Fibroblast of lung (primary cell): ENCODE measurements at regions not wholly inside any gene's neighbourhood (a gene's known extent, or its start where the extent isn't known, plus 50 kb on each side); places are given as distances from the start of the nearest gene placed in this dataset.
"Not testable (repeated sequence)": the region's sequence is repeated elsewhere in the genome, so short reads cannot be mapped to it uniquely, and the experiment has no call there.

ENCODE experiments used
- DNase-seq, 2 donors: peaks; one replicate each; pipeline versions ENCODE4 v3.0.0 to v3.0.0-alpha.2; 2010; ENCODE audit warnings: low read depth in 2 of 2
- H2AFZ ChIP-seq: 2 replicates; pipeline ENCODE4 v1.5.1; 2012; ENCODE audit warnings: low read length, control low read depth, inconsistent platforms
- H3K27ac ChIP-seq: 2 replicates; pipeline ENCODE4 v1.5.1; 2011; ENCODE audit warnings: low read length, control low read depth; ENCODE audit not compliant: insufficient read depth
- H3K27me3 ChIP-seq: 2 replicates; pipeline ENCODE4 v1.5.1; 2011; ENCODE audit warnings: mild to moderate bottlenecking, low read length; ENCODE audit not compliant: control insufficient read depth, insufficient read depth
- H3K36me3 ChIP-seq: 2 replicates; pipeline ENCODE4 v1.5.1; 2011; ENCODE audit warnings: low read length; ENCODE audit not compliant: control insufficient read depth, insufficient read depth
- H3K4me1 ChIP-seq: 2 replicates; pipeline ENCODE4 v1.5.1; 2011; ENCODE audit warnings: low read length; ENCODE audit not compliant: control insufficient read depth, insufficient read depth; ENCODE audit errors: extremely low read depth
- H3K4me2 ChIP-seq: 2 replicates; pipeline ENCODE4 v1.5.1; 2011; ENCODE audit warnings: low read length, control low read depth; ENCODE audit not compliant: insufficient read depth; ENCODE audit errors: extremely low read depth
- H3K4me3 ChIP-seq, 4 experiments: fragments of 200-600 bp in 1 of 4; sonication (generic) in 1 of 4; replicated peaks in 1 of 4; 2 replicates each; pipeline ENCODE4 v1.5.1; 2011 to 2016; ENCODE audit warnings: low read length in 4 of 4, low read depth in 3 of 4, mild to moderate bottlenecking in 3 of 4, control low read depth in 2 of 4, inconsistent platforms in 1 of 4, mixed read lengths in 1 of 4; ENCODE audit not compliant: insufficient read depth in 1 of 4; ENCODE audit errors: control extremely low read depth in 1 of 4
- H3K79me2 ChIP-seq: 2 replicates; pipeline ENCODE4 v1.5.1; 2012; ENCODE audit warnings: mild to moderate bottlenecking, low read length, inconsistent platforms; ENCODE audit not compliant: control insufficient read depth, insufficient read depth
- H3K9ac ChIP-seq: 2 replicates; pipeline ENCODE4 v1.5.1; 2011; ENCODE audit warnings: mild to moderate bottlenecking, low read length, control low read depth; ENCODE audit not compliant: insufficient read depth
- H3K9me3 ChIP-seq: 2 replicates; pipeline ENCODE4 v1.5.1; 2012; ENCODE audit warnings: low read depth, low read length; ENCODE audit not compliant: control insufficient read depth, insufficient read depth
- H4K20me1 ChIP-seq: 2 replicates; pipeline ENCODE4 v1.5.1; 2011; ENCODE audit warnings: low read length; ENCODE audit not compliant: control insufficient read depth, insufficient read depth; ENCODE audit errors: extremely low read depth
- EZH2 ChIP-seq: IDR thresholded peaks from 2 replicates; pipeline ENCODE4 v1.5.1; 2012; ENCODE audit warnings: low read length, control low read depth, mild to moderate bottlenecking; ENCODE audit errors: missing control alignments
- TF ChIP-seq, protein P1 (sequence below), 2 donors: IDR thresholded peaks in 1 of 2; conservative IDR thresholded peaks in 1 of 2; 1 replicate in 1 of 2; 2 replicates in 1 of 2; pipeline ENCODE4 v1.5.1; 2011 to 2012; ENCODE audit warnings: low read length in 2 of 2, control low read depth in 1 of 2, inconsistent platforms in 1 of 2, low read depth in 1 of 2, mild to moderate bottlenecking in 1 of 2

DNA sequence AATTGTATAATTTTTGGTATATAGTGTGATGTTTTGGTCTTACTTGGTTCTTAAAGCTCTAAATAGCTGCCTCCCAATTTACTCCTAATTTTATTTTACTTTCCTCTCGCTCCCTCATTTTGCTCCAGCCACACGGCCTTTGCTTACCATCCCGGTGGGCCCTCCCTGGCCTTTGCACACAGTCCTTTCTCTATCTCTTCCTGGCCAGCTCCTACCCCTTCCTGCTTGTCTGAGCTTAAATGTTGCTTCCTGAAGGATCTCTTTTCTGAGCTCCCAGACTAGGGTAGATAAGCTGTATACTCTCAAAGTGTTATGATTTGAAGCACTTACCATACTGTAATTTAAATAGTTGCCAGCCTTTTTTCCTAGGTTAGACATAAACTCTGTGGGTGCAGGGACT lies 121.7 kb downstream of the UTRN start:
- Histone ChIP-seq H3K9me3 (no peaks in the 10 kb centered on the region), H3K9ac (no peak overlapping the region), H3K4me1 (peaks cover 4% of the 10 kb centered on the region), H3K4me3 (no peak overlapping the region), H2AFZ (no peak overlapping the region), H3K36me3 (no peaks in the 10 kb centered on the region), H4K20me1 (no peaks in the 10 kb centered on the region), H3K27ac (no peak overlapping the region), H3K27me3 (no peaks in the 10 kb centered on the region), H3K79me2 (peaks cover under 1% of the 10 kb centered on the region), H3K4me2 (no peak overlapping the region)
- TF ChIP-seq, protein P1, sequence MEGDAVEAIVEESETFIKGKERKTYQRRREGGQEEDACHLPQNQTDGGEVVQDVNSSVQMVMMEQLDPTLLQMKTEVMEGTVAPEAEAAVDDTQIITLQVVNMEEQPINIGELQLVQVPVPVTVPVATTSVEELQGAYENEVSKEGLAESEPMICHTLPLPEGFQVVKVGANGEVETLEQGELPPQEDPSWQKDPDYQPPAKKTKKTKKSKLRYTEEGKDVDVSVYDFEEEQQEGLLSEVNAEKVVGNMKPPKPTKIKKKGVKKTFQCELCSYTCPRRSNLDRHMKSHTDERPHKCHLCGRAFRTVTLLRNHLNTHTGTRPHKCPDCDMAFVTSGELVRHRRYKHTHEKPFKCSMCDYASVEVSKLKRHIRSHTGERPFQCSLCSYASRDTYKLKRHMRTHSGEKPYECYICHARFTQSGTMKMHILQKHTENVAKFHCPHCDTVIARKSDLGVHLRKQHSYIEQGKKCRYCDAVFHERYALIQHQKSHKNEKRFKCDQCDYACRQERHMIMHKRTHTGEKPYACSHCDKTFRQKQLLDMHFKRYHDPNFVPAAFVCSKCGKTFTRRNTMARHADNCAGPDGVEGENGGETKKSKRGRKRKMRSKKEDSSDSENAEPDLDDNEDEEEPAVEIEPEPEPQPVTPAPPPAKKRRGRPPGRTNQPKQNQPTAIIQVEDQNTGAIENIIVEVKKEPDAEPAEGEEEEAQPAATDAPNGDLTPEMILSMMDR (conservative IDR thresholded peaks at IDR 0.05 in 1 of 2, IDR thresholded peaks at IDR 0.05 in 1 of 2; ENCODE audit: low read depth in 1 of 2, low read length in 2 of 2) = no peak
- TF ChIP-seq EZH2 = no peak
- DNase-seq = no peak

DNA sequence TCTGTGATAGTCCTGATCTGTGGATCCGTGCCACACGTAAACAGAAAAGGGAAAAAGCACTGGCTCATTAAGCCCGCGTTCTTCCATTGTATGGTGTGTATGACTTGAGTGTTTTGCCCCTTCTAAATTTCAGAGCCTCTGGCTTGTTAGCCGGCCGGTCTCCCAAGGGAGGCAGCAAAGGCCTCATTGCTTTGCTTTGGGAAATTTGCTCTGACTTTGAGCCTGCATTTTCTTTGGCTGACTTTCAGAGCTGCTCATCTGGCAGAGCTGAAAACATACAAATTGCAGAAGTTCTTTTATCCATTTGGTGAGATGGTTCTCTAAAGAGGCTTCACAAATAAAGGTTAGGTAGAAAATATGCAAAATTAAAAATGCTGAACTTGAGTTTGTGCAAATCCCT lies 123.0 kb downstream of the UTRN start:
- H3K79me2 ChIP-seq = peaks cover 3% of the 10 kb centered on the region
- no peak overlapping the region for H3K9ac ChIP-seq
- H3K4me3 ChIP-seq = no peak overlapping the region
- DNase-seq = peak in 1 of 2 donors; percentile 63
- no peaks in the 10 kb centered on the region for H3K9me3 ChIP-seq
- no peaks in the 10 kb centered on the region for H4K20me1 ChIP-seq
- TF ChIP-seq EZH2 = no peak
- TF ChIP-seq, protein P1 (conservative IDR thresholded peaks at IDR 0.05 in 1 of 2, IDR thresholded peaks at IDR 0.05 in 1 of 2; ENCODE audit: low read depth in 1 of 2, low read length in 2 of 2) = peak in 1 of 2 donors; percentile 13
- no peak overlapping the region for H3K27ac ChIP-seq
- no peaks in the 10 kb centered on the region for H3K36me3 ChIP-seq
- H3K4me2 ChIP-seq = no peak overlapping the region
- peaks cover 4% of the 10 kb centered on the region for H3K4me1 ChIP-seq
- no peaks in the 10 kb centered on the region for H3K27me3 ChIP-seq
- no peak overlapping the region for H2AFZ ChIP-seq

DNA sequence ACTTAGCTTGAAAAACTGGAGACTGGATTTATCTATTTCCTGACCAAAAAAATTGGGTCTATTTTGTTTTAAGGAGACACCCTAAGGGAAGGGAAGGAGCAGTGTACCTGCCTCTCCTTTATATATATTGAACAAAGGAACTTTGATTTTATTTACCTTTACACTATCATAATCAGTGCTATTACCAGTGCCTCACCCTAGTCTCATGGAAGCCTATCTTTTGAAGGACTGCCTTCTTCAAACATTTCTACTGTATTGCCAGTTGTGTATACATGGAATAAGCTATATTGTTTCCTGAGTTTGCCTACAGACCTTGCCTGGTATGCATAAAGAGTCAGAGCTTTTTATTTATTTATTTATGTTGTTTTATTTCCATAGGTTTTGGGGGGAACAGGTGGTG lies 124.9 kb downstream of the UTRN start:
- H3K36me3 ChIP-seq = no peaks in the 10 kb centered on the region
- no peak overlapping the region for H3K27ac ChIP-seq
- peaks cover 8% of the 10 kb centered on the region for H3K4me1 ChIP-seq
- H3K4me3 ChIP-seq = no peak overlapping the region
- H3K9ac ChIP-seq = no peak overlapping the region
- DNase-seq = no peak
- no peaks in the 10 kb centered on the region for H3K27me3 ChIP-seq
- H4K20me1 ChIP-seq = no peaks in the 10 kb centered on the region
- H2AFZ ChIP-seq = no peak overlapping the region
- H3K9me3 ChIP-seq = no peaks in the 10 kb centered on the region
- H3K79me2 ChIP-seq = peaks cover 8% of the 10 kb centered on the region
- no peak overlapping the region for H3K4me2 ChIP-seq
- TF ChIP-seq, protein P1 (conservative IDR thresholded peaks at IDR 0.05 in 1 of 2, IDR thresholded peaks at IDR 0.05 in 1 of 2; ENCODE audit: low read depth in 1 of 2, low read length in 2 of 2) = no peak
- no peak for TF ChIP-seq EZH2

DNA sequence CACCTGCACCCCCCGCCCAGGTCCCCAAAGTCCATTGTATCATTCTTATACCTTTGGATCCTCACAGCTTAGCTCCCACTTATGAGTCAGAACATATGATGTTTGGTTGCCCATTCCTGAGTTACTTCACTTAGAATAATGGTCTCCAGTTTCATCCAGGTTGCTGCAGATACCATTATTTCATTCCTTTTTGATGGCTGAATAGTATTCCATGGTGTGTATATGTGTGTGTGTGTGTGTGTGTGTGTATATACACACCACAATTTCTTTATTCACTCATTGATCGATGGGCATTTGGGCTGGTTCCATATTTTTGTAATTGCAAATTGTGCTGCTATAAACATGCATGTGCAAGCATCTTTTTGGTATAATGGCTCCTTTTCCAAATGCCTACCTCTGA lies 125.4 kb downstream of the UTRN start:
- peaks cover 10% of the 10 kb centered on the region for H3K4me1 ChIP-seq
- not testable (repeated sequence) for H3K4me2 ChIP-seq, H3K27me3 ChIP-seq, H2AFZ ChIP-seq, H3K9me3 ChIP-seq, H3K27ac ChIP-seq, H3K79me2 ChIP-seq, H3K9ac ChIP-seq, H4K20me1 ChIP-seq, H3K36me3 ChIP-seq, H3K4me3 ChIP-seq, DNase-seq
